GM20000 (cell line): ENCODE measurements at regions not wholly inside any gene's neighbourhood (a gene's known extent, or its start where the extent isn't known, plus 50 kb on each side); places are given as distances from the start of the nearest gene placed in this dataset.
"Not testable (repeated sequence)": the region's sequence is repeated elsewhere in the genome, so short reads cannot be mapped to it uniquely, and the experiment has no call there.

ENCODE experiments used
- DNase-seq: peaks from one replicate; pipeline ENCODE4 v3.0.0; 2012; ENCODE audit warnings: low spot score
- TF ChIP-seq, protein P1 (sequence below): IDR thresholded peaks from 2 replicates; pipeline ENCODE4 v1.5.1; 2012; ENCODE audit warnings: mild to moderate bottlenecking, control low read depth; ENCODE audit errors: extremely low read depth, missing control alignments

DNA sequence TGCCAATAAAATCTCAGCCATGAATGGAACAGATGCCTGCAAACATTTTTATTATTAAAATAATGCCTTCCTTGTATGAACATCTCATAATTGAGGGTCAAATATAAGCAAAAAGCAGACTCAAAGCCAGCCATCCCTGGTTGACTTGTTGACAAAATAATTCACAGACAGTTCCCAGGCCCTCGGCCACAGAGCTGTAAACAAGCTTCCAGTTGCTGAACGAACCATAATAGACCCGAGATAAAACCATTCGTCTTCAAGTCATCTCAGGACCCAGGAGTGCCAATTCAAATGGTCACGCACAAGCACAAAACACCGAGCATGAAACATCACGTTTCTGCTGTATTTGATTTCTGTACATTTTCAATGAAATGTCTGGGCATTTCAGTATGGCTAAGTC is 113.3 kb upstream of the CDYL start:
- TF ChIP-seq, protein P1, sequence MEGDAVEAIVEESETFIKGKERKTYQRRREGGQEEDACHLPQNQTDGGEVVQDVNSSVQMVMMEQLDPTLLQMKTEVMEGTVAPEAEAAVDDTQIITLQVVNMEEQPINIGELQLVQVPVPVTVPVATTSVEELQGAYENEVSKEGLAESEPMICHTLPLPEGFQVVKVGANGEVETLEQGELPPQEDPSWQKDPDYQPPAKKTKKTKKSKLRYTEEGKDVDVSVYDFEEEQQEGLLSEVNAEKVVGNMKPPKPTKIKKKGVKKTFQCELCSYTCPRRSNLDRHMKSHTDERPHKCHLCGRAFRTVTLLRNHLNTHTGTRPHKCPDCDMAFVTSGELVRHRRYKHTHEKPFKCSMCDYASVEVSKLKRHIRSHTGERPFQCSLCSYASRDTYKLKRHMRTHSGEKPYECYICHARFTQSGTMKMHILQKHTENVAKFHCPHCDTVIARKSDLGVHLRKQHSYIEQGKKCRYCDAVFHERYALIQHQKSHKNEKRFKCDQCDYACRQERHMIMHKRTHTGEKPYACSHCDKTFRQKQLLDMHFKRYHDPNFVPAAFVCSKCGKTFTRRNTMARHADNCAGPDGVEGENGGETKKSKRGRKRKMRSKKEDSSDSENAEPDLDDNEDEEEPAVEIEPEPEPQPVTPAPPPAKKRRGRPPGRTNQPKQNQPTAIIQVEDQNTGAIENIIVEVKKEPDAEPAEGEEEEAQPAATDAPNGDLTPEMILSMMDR, result no peak
- DNase-seq, result no peak

DNA sequence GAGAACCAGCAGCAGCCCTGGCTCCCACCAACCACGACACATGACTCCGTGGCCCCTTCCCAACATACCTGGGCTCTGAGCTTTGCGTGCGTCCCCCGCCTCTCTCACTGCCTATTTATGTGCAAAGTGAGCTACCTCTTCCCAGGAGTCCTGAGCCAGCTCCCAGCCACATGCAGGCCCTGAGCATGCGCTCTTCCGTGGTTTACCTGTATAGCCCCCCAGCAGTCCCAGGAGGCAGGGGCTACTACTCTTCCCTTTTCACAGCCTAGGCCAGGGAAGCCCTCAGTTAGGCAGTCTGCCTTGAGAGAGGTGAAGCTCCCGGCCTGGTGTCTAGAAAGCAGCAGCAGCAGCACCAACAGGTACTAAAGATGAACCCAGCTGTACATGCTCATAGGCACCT is 114.8 kb upstream of the CDYL start:
- TF ChIP-seq, protein P1, result no peak
- DNase-seq, result no peak

DNA sequence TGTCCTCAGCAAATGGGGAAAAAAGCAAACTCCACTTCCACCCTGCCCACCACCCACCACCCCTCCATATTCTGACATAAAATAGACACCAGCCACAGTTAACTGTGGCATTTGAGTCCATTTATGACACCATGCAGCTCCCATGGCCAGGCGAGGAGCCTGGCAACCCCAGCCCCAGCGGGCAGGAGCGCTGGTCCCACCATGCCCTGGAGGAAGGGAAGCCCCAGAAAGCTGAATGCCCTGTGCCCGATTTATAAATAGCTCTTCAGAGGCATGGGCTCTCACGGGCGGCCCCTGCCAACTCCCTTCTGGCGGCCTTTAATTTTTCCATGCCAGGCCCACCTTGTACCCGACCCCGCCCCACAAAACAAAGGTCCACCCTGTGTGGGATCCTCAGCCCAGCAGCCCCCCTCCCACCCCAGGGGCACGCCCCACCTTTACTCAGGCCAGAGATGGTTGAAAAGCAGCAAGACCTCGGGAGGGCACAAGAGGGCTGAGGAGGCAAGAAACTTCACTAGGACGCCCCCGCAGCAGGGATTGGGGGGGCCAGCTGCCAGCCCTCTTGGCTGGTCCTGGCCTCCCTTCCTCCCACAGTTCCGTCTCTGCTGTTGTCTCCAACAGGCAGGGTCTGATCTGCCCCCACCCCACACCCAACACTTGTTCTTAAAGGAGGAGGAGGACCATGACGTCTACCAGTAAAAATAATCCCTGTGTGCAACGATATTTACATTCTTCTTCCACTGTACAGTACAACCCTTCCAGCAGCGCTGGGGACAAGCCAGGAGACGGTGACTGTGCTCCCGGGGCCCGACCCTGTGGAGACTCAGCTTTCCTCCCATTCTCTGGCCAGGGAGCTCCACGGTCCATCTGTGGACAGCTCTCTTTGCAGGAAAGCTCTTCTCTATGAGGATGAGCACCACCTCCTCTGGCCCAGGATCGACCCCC is 115.6 kb upstream of the CDYL start:
- TF ChIP-seq, protein P1, result no peak
- no peak for DNase-seq

DNA sequence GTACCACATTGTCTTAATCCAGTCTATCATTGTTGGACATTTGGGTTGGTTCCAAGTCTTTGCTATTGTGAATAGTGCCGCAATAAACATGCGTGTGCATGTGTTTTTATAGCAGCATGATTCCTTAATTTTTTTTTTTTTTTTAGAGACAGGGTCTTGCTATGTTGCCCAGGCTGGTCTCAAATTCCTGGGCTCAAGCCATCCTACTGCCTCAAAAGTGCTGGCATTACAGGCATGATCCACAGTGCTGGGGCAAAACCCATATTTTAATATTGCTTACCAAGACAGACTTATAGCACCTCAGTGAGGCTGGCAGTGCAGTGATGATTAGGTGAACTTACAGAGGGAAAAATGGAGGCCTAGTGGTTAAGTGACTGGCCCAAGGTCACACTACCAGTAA is 116.5 kb upstream of the CDYL start:
- not testable (repeated sequence) for DNase-seq

DNA sequence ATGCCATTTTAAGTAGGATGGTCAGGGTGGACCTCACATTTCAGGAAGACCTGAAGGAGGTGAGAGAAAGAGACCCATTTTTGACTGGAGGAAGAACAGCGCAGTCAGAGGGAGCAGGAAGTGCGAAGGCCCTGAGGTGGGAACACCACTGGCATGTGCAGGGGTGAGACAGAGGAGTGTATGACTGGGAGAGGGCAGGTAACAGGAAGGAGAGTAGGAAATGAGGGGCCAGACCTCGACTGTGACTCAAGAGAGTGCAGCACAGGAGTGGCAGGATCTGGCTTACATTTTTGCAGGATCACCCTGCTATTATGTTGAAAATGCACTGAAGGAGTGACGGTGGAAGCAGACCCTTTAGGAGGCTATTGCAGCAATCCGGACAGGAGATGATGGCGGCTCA is 117.7 kb upstream of the CDYL start:
- no peak for DNase-seq
- TF ChIP-seq, protein P1, result no peak

DNA sequence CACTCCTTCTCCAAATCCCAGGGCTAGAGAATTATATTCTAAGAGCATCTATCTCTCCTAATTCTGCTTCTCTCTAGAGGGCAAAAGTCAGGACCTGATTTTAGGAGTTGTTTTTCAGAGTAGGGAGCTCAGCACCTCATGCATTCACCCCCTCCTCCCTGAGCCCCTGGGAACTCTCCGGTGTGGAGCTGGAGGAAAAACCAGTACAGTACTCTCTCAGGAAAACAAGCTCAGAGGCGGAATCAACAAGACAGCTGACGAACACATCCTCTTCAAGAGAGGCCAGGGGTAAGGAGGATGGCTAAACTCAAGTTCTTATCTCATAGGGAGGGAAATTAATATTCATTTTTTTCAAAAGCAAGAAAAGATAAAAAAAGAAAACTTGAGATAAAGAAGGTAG is 120.1 kb upstream of the CDYL start:
- no peak for DNase-seq
- TF ChIP-seq, protein P1, result no peak

DNA sequence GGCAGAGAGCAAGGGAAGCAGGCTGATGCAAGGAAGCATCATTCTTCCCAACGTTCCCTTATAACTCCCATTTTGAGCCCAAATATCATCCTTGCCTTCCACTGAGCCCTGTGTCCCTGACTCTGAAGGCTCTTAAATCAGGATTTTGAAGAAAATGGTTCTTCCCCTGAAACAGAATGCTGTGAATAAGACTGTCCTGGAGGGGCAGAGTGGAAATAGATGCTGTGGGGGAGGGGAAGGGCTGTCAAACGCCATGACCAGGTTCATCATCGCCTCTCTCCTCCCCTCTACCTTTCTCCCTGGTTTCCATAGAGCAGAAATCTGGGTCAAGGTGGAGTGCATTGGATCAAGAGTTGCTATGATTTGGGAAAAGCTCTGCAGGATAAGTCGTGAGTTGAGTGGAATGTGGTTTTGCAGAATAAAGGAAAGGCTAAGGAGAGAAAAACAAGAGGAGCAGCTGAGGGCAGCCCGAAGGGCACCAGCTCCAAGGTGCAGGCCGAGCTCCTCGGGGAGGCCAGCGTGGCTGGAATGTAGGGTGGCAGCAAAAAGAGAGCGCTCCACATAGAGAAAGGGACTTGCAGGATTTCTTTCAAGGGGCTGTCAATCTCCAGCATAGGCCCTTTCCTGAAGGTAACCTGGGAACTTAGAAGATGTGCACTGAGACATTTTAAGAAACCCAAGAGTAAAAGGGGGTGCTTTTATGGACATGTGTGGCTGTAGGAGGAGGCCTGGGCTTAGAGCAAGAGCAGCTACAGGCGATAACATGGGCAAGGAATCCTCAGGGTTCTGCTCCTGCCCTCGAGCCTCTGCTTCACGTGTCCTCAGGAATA is 120.8 kb upstream of the CDYL start:
- no peak for DNase-seq
- TF ChIP-seq, protein P1, result no peak
